WI38 (cell line): ENCODE measurements at regions not wholly inside any gene's neighbourhood (a gene's known extent, or its start where the extent isn't known, plus 50 kb on each side); places are given as distances from the start of the nearest gene placed in this dataset.

Experiments
- H3K4me3 ChIP-seq: 2 replicates; pipeline ENCODE4 v1.5.1; 2011; ENCODE audit warnings: low read depth, mild to moderate bottlenecking, control low read depth, low read length
- TF ChIP-seq, protein P1 (sequence below): IDR thresholded peaks from 2 replicates; pipeline ENCODE4 v1.5.1; 2012; ENCODE audit warnings: low read depth, mild to moderate bottlenecking, control low read depth, low read length

DNA sequence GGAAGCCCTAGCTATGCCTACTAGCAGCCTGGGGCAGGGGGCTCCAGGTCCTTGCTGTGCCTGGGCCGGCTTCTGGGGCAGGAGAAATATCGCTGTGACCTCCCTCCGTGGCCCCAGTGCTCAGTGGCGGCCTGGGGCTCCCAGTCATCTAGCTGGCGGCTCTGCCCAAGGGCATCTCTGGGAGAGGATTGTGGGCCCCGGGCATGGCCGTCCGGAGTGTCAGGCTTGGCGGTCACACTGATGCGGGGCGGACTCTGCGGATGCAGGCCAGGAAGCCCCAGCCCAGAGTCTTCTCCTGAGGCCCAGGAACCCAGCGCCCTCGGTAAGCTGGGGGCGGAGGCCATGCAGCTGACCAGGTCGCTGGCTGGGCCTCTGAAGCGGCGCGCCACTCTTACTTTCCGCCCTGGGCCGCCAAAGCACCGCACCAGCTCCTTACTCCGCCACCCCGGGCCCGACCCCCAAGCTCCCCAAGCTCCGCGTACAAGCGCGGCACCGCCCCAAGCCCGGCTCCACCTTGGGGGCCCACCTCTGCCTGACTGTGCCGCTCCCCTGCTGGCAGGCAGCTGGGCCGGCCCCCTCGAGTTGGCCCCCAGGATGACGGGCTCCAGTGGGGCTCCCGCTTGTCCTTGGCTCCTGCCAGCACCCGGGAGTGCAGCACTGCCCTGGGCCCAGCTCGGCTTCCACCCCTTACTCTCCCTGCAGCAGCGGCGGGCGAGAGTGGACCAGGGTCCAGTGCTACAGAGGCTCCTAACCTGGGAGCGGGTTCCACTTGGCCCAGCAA is 720.0 kb downstream of the PCDH18 start:
- H3K4me3 ChIP-seq, result no peak overlapping the region
- TF ChIP-seq, protein P1, sequence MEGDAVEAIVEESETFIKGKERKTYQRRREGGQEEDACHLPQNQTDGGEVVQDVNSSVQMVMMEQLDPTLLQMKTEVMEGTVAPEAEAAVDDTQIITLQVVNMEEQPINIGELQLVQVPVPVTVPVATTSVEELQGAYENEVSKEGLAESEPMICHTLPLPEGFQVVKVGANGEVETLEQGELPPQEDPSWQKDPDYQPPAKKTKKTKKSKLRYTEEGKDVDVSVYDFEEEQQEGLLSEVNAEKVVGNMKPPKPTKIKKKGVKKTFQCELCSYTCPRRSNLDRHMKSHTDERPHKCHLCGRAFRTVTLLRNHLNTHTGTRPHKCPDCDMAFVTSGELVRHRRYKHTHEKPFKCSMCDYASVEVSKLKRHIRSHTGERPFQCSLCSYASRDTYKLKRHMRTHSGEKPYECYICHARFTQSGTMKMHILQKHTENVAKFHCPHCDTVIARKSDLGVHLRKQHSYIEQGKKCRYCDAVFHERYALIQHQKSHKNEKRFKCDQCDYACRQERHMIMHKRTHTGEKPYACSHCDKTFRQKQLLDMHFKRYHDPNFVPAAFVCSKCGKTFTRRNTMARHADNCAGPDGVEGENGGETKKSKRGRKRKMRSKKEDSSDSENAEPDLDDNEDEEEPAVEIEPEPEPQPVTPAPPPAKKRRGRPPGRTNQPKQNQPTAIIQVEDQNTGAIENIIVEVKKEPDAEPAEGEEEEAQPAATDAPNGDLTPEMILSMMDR, result no peak

DNA sequence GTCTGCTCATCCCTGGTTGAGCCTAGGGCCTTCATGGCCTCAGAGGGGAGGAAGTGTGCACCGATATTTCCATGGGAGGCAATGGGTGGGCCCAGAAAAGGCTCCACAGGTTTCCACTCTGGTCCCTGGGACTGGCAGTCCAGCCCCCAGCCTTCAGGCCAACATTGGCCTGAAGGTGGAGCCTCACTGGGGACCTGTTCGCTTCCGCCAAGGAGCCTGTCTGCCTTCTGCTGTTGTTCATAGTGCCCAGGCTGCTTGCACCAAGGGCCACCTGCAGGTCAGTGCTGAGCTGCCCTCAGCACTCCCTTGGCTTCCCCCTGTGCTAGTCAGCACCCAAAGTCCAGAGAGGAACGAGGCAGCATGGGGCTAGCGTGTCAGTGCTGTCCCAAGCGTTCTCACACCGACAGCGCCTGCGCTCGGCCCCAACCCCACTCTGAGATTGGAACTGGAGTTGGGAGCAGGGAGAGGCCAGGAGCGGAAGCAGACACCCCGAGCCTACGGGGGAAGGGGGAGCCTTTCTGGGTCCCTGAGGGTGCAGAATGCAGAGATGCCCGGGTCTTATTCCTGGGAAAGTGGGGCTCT is 720.7 kb downstream of the PCDH18 start:
- H3K4me3 ChIP-seq, result no peak overlapping the region
- TF ChIP-seq, protein P1, result no peak

DNA sequence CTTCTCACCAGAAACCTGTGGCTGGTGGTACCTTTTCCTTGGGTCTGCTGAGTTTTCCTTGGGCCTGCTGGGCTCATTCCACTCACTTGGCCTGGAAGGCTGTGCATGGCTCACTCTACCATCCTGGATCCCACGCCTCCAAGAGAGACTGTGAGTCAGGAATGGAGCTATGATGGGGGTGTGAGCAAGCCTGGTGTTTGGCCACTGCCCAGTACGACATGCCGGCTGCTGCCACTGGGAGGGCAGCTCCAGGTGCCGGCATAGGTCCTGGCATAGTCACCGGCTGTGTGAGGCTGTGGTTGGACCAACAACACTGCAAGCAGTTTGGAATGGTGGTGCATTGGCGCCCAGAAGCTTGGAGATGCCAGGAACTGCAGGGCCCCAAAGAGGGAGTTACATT is 721.7 kb downstream of the PCDH18 start:
- TF ChIP-seq, protein P1, result no peak
- H3K4me3 ChIP-seq, result no peak overlapping the region

DNA sequence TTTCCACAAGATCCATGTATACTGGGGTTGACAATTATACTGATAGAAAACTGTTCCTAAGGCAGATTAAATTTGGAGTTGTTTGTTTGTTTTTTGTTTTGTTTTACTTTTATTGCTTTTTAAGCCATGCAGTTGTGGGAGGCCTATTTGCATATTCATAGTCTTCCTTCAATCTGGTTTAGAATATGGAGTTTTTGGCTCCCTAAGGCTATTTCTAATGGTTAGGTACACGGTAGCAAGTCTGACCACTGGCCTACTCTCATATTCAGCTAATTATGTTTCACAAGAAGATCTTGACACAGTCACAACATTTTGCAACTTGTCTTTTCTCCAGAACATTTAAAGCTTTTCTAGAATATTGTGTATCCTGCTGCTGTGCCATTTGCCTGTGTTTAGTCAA is 725.5 kb downstream of the PCDH18 start:
- no peak overlapping the region for H3K4me3 ChIP-seq

DNA sequence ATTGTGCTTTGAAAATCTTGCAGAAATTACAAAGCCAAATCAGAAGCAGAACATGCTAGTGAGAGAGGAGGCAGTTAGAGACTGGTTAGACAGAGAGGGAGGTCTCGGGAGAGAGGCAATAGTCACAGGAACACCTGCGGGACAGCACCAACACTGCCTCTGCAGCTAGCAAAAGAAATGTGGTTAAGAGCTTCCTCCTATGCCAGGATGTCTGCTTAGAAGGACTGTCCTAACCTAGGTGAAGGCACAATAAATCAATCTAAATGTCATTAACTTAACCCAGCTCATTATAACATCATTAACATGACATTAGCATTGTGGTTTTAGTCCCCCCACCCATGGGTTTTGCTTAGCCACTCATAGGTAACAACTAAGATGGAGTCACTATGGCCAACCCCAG is 726.7 kb downstream of the PCDH18 start:
- TF ChIP-seq, protein P1, result no peak
- no peak overlapping the region for H3K4me3 ChIP-seq

More for the DNA sequence above, 725.5 kb downstream of the PCDH18 start:
- TF ChIP-seq, protein P1, result no peak

DNA sequence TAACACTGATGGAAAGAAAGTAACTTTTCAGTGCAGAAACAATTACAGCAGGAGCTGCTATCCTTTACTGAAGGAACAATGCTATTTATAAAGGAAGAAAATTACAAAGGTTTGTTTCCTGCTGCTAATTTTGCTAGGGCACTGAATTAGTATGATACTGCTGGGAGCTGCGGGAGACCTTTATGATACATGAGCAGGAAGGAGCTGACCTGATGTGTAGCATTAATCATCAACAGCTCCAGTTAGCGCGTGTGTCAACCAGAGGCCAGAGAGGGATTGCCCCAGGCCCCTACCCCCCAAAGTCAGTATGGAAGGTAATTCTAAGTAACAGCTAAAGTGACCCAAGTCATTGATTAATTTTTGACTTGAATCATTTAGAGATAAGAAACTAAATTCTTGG is 728.9 kb downstream of the PCDH18 start:
- TF ChIP-seq, protein P1, result no peak
- no peak overlapping the region for H3K4me3 ChIP-seq

DNA sequence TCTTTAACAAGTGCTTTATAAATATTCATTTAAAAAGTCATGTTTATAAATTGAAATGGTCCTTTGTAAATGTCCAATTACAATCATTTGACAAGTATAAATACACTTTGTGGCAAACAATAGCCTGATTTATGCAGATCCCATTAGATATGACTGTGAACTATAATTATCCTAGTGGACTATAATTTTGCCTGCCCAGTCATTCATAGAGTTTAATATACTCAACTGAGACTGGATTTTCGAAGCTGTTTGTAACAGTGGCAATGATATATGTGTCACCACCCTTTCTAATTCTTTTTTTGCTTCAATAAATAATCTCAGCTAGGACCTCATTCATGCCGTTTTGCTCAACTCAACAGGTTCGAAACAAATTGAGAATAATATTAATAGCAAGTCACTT is 732.0 kb downstream of the PCDH18 start:
- H3K4me3 ChIP-seq, result no peak overlapping the region

More for the DNA sequence above, 732.0 kb downstream of the PCDH18 start:
- TF ChIP-seq, protein P1, result no peak
